Upper lobe of left lung (tissue), 4 donors: ENCODE measurements at regions not wholly inside any gene's neighbourhood (a gene's known extent, or its start where the extent isn't known, plus 50 kb on each side); places are given as distances from the start of the nearest gene placed in this dataset.

Source experiments
- POLR2A ChIP-seq, 4 donors: fragments of 450-650 bp; IDR thresholded peaks; one replicate each; pipeline ENCODE4 v1.5.1; 2016 to 2017; ENCODE audit warnings: antibody characterized with exemption in 4 of 4, mild to moderate bottlenecking in 2 of 4
- POLR2AphosphoS5 ChIP-seq, 2 donors: sonication (generic); formaldehyde crosslinking; IDR thresholded peaks; one replicate each; pipeline ENCODE4 v1.5.1; 2017; ENCODE audit warnings: antibody characterized with exemption in 2 of 2
- TF ChIP-seq, protein P1 (sequence below), 6 experiments: fragments of 450-650 bp in 4 of 6; fragments of 200-600 bp in 2 of 6; sonication (generic) in 2 of 6; IDR thresholded peaks; one replicate each; pipeline ENCODE4 v1.5.1; 2016 to 2019; ENCODE audit warnings: antibody characterized with exemption in 6 of 6

DNA sequence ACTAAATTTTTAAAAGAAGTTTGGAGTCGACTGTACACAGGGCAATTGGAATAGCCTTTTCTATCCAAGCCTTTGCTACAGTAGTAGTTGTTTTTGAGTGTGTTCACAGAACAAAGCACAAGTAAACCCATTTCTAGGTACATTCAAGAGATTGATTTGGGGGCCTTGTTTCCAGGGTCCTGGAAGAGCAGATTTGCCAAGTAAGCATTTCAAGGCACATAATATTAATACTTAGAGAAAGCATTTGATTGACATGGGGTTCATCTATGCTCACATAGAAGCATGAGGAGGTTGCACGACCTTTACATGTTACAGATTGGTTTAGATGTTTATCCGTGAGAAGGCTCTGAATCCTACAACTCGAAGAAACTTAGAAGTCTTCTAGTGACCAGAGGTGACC is 324.1 kb downstream of the MYCN start:
- TF ChIP-seq POLR2A (IDR thresholded peaks at IDR 0.05) (no peak), POLR2AphosphoS5 (IDR thresholded peaks at IDR 0.05) (no peak)
- TF ChIP-seq, protein P1, sequence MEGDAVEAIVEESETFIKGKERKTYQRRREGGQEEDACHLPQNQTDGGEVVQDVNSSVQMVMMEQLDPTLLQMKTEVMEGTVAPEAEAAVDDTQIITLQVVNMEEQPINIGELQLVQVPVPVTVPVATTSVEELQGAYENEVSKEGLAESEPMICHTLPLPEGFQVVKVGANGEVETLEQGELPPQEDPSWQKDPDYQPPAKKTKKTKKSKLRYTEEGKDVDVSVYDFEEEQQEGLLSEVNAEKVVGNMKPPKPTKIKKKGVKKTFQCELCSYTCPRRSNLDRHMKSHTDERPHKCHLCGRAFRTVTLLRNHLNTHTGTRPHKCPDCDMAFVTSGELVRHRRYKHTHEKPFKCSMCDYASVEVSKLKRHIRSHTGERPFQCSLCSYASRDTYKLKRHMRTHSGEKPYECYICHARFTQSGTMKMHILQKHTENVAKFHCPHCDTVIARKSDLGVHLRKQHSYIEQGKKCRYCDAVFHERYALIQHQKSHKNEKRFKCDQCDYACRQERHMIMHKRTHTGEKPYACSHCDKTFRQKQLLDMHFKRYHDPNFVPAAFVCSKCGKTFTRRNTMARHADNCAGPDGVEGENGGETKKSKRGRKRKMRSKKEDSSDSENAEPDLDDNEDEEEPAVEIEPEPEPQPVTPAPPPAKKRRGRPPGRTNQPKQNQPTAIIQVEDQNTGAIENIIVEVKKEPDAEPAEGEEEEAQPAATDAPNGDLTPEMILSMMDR (IDR thresholded peaks at IDR 0.05), result no peak
